Prostate gland (tissue), 2 donors: ENCODE measurements at regions not wholly inside any gene's neighbourhood (a gene's known extent, or its start where the extent isn't known, plus 50 kb on each side); places are given as distances from the start of the nearest gene placed in this dataset.

ENCODE experiments used
- POLR2A ChIP-seq: fragments of 450-650 bp; IDR thresholded peaks from one replicate; pipeline ENCODE4 v1.6.1; 2016; ENCODE audit warnings: antibody characterized with exemption, mild to moderate bottlenecking
- POLR2AphosphoS5 ChIP-seq: sonication (generic); formaldehyde crosslinking; IDR thresholded peaks from one replicate; pipeline ENCODE4 v1.6.1; 2017; ENCODE audit warnings: antibody characterized with exemption
- TF ChIP-seq, protein P1 (sequence below), 4 experiments: fragments of 200-600 bp in 2 of 4; fragments of 450-650 bp in 2 of 4; sonication (generic) in 2 of 4; IDR thresholded peaks; 1 replicate in 3 of 4; 2 replicates in 1 of 4; pipeline ENCODE4 v1.5.1; 2016 to 2019; ENCODE audit warnings: antibody characterized with exemption in 4 of 4, mild to moderate bottlenecking in 2 of 4, moderate library complexity in 2 of 4

GRCh38 chr10:107244122-107244521 lies 79.6 kb upstream of the SORCS1 start:
- TF ChIP-seq, protein P1, sequence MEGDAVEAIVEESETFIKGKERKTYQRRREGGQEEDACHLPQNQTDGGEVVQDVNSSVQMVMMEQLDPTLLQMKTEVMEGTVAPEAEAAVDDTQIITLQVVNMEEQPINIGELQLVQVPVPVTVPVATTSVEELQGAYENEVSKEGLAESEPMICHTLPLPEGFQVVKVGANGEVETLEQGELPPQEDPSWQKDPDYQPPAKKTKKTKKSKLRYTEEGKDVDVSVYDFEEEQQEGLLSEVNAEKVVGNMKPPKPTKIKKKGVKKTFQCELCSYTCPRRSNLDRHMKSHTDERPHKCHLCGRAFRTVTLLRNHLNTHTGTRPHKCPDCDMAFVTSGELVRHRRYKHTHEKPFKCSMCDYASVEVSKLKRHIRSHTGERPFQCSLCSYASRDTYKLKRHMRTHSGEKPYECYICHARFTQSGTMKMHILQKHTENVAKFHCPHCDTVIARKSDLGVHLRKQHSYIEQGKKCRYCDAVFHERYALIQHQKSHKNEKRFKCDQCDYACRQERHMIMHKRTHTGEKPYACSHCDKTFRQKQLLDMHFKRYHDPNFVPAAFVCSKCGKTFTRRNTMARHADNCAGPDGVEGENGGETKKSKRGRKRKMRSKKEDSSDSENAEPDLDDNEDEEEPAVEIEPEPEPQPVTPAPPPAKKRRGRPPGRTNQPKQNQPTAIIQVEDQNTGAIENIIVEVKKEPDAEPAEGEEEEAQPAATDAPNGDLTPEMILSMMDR (IDR thresholded peaks at IDR 0.05): no peak
- TF ChIP-seq POLR2A: no peak
- TF ChIP-seq POLR2AphosphoS5: no peak
